Activated CD4-positive, alpha-beta T cell treated with anti-CD3 and anti-CD28 coated beads for 4 hours (primary cell): ENCODE measurements at regions not wholly inside any gene's neighbourhood (a gene's known extent, or its start where the extent isn't known, plus 50 kb on each side); places are given as distances from the start of the nearest gene placed in this dataset.

ENCODE experiments used
- DNase-seq, 2 donors: peaks; one replicate each; pipeline ENCODE4 v3.0.0-alpha.2; 2020

GRCh38 chr6:98653179-98653578, 181.2 kb upstream of the POU3F2 start:
- DNase-seq, result no peak

DNA sequence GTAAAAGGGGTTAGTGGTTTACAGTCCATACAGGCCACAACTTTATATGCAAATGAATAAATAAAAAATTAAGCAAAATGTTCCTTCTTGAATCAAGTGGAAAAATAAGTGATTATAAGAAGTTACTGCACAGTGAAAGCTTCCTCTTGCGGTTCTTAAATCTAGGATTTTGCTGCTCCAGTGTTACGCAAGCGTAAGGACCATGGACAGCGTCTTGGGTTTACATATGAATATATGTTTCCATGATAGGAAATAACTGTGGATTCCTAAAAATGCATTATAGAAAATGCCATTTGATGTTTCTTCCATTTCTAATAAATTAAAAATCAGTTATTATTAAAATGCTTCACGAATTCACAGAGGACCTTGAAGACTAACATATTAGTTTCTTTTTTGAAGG, 176.6 kb upstream of the POU3F2 start:
- DNase-seq, result no peak

DNA sequence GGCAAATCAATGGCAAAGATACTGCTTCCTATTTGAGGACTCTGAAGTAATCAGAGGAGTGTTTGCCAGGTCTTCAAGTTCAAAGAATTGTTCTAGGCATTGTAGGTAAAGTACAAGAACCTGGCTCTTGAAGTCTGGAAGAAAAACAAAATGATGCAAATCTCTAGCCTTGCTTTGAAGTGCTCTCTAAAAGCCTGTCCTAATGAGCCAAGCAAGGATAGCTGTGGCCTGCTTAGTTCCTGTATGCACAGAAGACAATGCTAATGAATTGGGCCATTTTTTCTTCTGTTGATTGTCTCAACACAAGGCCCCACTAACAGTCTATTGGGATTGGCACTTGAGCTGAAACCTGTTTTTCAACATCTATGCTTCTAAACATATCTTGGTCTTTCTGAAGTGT, 165.0 kb upstream of the POU3F2 start:
- DNase-seq, result no peak

GRCh38 chr6:98670045-98670746, 164.2 kb upstream of the POU3F2 start:
- DNase-seq, result no peak

DNA sequence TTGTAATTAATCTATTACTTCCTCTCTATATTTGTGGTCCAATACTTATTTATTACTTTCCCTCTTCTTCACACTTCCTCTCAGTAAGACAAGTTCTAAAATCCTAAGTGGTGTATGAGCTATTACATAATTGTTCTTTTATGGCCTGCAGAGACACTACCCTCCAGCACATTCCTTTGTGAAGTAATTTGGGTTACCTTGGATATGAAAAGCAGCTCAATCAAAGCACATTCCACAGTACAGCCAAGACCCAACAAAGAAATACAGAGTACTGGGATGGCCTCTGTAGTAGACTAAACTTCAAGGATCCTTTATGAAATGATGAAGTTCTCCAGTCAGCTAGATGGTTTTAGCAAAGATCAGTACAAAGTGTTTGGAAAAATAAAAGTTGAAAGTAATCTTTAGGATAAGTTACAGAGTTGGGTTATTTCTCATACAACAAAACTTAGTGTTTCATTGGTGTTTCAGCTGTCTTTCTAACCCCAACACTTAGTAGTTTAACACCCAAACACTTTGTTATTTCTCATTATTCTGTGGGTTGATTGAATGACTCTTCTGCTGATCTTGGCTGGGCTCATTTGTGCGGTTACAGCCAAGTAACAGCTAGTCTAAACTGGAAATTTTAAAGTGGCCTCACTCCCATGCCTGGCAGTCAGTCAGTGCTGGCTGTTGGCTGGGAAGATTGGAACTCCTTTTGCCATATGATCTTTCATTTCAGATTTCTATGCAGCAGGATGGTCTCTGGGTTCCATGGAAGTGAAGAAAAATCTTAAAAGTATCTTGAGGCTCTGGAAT, 161.5 kb upstream of the POU3F2 start:
- DNase-seq, result no peak

DNA sequence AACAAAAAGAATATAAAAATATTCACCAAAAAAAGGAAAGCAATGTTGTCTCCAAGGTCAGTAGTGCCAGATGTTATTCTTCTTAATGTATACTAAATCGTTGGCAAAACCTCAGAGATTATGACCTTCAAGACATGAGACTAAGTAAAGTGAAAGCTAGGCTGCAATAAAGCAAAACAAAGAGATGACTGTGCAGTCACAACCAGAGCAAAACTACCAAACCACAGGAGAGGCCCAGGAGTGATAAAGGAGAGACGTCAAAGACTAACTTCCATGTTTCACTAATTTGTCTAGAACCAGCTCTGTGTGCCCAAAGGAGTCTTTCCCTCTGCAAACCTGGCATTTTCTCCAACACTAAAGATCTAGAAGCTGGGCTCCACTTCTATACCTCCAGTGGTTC, 155.9 kb upstream of the POU3F2 start:
- no peak for DNase-seq

DNA sequence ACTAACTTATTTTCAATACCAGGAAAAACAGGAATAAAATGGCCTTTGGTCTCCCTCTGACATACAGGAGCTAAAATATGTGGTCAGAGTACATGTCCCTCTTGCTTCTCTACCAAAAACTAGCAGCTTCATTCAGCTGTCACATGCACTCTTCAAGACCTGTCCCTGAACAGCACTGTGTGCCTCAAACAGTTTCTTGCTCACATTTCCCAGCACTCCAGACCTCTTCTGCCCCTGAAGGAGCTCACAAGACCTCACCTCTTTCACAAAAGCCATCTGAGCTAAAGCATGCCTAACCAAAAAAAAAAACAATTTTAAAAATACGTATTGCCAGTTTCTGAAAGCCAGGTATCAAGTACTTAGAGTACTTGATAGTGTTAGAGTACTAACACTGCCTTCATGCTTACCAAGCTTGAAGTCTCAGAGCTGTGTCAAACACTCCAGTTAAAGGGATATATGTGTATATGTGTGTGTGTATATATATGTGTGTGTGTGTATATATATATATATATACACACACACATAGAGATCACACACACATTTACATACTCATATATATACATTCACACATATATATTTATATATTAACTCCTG, 148.3 kb upstream of the POU3F2 start:
- no peak for DNase-seq

DNA sequence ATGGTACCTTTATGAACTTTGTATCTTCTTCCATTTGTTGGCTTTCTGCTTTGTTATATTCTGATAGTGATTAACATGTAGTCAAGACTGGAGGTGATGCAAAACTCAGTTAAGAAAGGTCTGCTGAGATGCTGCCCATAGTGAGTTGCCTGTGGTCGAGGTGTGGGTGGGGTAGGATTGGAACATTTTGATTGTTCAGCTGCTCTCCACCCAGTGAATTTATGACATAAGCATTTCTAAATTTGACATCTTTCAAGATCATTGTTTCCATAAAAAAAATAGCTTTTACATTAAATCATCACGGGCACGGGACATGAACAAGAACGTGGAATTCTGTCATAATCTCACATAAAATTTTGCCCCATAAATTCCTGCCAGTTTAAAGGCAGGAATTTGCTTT, 146.6 kb upstream of the POU3F2 start:
- no peak for DNase-seq

DNA sequence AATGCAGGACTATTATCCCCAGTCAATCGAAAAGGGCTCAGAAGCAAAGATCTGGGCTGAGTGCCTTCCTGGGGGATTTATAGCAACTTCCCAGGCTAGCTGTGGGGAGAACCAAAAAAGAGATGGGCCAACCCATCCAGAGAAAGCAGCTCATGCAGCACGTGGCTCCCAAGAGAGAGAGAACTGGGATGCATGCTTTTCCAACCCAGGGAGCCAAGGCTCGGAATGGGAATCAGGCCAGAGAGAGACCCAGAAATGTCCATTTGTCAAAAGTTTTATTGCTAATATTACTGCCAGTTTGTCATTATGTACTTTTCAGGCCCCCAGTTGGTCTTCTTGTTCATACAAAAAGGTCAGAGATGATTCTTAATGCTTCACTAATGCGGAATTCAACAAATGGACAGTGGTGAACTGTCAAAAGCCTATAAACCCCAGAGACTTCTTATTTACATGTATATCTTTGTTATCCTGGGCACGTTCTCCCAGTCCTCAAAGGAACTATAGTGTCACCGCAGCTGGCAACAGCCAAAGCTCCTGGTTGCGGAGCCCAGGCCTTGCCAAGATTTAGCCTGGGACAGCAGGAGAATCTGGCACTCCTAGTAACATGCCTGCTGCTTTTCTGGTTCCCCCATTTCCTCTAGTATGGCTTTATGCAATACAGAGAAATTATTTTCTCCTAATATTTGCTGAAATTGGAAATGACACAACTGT, 139.1 kb upstream of the POU3F2 start:
- DNase-seq, result no peak

GRCh38 chr6:98711380-98711779, 123.0 kb upstream of the POU3F2 start:
- no peak for DNase-seq

DNA sequence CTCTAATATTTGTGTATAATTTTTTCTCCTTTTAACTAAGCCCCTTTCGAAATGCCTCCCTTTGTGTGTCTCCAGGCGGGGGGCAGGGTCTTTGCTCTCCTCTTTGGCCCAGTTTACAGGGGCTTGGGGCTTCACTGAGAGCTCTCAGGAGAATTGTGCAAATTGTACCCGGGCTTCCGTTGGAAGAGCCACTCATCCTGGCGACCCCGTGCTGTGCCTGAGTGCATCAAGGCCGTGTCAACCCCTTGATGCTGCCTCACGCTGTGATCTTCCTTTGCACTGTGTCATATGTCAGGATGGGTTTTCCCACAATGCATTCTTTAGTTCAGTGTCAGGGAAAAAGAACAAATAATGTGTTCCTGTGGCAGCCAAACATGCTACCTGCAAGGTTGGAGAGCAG, 118.0 kb upstream of the POU3F2 start:
- no peak for DNase-seq

DNA sequence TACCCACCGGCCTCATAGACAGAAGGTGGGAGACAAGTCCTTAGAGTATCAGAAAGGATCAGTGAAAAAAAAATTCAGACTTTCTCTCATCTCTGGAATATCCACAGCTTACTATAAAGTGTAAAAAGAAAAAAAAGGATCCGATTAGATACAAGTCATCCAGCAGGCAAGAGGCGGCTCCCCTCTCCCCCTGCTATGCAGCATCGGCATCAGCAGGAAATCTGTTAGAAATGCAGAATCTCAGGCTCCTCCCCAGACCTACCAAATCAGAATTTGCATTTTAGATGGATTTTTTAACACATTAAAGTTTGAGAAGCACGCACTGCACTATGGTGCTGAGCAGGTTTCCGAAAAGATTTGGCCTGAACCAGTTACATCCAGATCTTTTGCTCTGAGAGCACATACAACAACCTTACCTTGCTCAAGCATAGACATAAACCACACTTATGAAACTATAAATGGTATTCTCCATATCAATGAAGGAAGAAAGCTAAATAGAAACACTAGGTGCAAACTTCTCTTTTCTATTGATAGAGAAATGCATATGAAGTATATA, 117.0 kb upstream of the POU3F2 start:
- DNase-seq, result no peak

- DNase-seq, result no peak
Observed at GRCh38 chr6:98717988-98718387, 116.4 kb upstream of the POU3F2 start.

GRCh38 chr6:98724537-98724936, 109.8 kb upstream of the POU3F2 start:
- no peak for DNase-seq

DNA sequence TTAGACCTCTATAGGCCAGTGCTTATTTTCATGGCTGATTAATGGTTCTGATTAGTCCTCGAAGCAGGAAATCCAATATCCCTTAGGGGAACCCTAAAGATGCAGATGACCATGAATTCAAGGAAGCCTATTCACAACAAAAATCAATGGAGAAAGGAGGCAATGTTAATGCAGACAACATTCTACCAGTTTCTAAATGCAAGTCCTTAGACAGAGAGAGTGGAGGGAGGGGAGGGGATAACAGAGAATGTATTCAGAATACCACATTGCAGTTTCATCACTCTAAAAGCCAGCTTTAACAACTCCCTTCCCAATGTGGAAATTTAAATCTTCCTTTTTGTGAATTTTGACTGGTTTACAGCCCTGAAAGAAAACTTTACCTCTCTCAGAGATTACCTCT, 87.1 kb upstream of the POU3F2 start:
- DNase-seq, result no peak

DNA sequence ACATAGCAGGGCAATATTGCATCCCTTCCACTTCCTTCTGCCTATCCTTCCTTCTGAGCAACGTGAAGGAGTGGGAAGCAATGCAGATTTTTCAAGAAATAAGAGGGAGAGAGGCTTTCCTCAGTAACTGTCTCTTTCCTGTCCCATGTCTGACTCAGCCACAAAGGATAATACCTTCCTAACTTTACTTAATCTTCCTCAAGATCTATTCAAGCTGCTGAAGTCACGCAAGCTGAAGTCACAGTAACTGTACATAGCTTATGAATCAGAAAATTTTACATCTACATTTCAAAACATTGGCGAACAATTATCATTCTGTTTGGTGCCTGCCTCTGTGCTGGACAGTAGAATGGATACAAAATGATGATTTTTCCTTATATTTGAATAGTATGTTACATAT, 86.4 kb upstream of the POU3F2 start:
- no peak for DNase-seq

- DNase-seq, result no peak
Observed at GRCh38 chr6:98759459-98759858, 74.9 kb upstream of the POU3F2 start.

GRCh38 chr6:98764373-98764911, 69.9 kb upstream of the POU3F2 start:
- DNase-seq, result no peak

GRCh38 chr6:98769546-98769945, 64.8 kb upstream of the POU3F2 start:
- DNase-seq, result peak in 1 of 2 donors; percentile 1

GRCh38 chr6:98775205-98775604, 59.2 kb upstream of the POU3F2 start:
- no peak for DNase-seq

- DNase-seq, result no peak
Observed at GRCh38 chr6:98777762-98778161, 56.6 kb upstream of the POU3F2 start.

DNA sequence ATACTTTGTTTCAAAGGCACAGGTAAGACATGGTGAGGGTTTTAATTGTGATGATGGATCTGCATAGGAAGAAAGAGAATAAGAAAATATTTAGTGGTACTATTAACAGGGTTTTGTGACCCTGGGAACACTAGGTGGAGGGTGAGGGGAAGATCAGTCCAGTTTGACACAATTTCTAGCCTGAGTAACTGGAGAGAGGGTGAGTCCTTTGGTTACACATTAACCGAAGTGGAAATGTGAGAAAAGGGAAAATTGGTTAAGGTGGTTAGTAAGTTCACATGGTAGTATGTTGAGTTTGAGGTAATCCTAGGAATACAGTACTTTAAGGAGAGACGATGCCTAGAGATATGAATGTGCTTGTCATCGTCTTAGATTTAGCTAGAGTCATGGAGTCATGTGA, 54.8 kb upstream of the POU3F2 start:
- no peak for DNase-seq

GRCh38 chr6:98782772-98783171, 51.6 kb upstream of the POU3F2 start:
- no peak for DNase-seq
